Uterus (tissue), 2 donors: ENCODE measurements at regions not wholly inside any gene's neighbourhood (a gene's known extent, or its start where the extent isn't known, plus 50 kb on each side); places are given as distances from the start of the nearest gene placed in this dataset.

Experiments used
- POLR2A ChIP-seq, 2 donors: fragments of 450-650 bp; IDR thresholded peaks; one replicate each; pipeline ENCODE4 v1.6.1; 2016; ENCODE audit warnings: antibody characterized with exemption in 2 of 2, mild to moderate bottlenecking in 1 of 2, moderate library complexity in 1 of 2
- TF ChIP-seq, protein P1 (sequence below), 4 experiments: fragments of 200-600 bp in 2 of 4; fragments of 450-650 bp in 2 of 4; sonication (generic) in 2 of 4; IDR thresholded peaks; one replicate each; pipeline ENCODE4 v1.5.1; 2016 to 2019; ENCODE audit warnings: antibody characterized with exemption in 4 of 4, mild to moderate bottlenecking in 2 of 4, moderate library complexity in 1 of 4

DNA sequence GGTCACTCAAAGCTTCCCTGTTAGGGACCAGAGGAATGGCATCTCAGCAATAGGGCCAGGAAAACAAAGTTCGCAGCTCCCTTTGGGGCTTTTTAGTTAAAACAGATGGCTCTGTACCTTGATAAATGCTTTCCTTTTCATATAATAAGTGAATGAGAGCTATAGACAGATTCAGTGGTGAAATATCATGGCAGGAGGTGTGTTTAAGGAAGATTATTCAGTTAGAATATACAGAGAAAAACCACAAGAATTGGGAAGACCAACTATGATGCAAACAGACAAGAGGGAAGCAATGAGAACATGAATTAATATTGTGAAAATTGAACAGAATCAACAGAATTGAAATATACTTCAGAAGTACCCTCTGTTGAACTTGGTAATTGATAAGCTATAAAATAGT is 379.4 kb downstream of the PLPP3 start:
- TF ChIP-seq, protein P1, sequence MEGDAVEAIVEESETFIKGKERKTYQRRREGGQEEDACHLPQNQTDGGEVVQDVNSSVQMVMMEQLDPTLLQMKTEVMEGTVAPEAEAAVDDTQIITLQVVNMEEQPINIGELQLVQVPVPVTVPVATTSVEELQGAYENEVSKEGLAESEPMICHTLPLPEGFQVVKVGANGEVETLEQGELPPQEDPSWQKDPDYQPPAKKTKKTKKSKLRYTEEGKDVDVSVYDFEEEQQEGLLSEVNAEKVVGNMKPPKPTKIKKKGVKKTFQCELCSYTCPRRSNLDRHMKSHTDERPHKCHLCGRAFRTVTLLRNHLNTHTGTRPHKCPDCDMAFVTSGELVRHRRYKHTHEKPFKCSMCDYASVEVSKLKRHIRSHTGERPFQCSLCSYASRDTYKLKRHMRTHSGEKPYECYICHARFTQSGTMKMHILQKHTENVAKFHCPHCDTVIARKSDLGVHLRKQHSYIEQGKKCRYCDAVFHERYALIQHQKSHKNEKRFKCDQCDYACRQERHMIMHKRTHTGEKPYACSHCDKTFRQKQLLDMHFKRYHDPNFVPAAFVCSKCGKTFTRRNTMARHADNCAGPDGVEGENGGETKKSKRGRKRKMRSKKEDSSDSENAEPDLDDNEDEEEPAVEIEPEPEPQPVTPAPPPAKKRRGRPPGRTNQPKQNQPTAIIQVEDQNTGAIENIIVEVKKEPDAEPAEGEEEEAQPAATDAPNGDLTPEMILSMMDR (IDR thresholded peaks at IDR 0.05): no peak
- no peak for TF ChIP-seq POLR2A (IDR thresholded peaks at IDR 0.05)
